ENCODE measurements at regions not wholly inside any gene's neighbourhood (a gene's known extent, or its start where the extent isn't known, plus 50 kb on each side); places are given as distances from the start of the nearest gene placed in this dataset.

DNA sequence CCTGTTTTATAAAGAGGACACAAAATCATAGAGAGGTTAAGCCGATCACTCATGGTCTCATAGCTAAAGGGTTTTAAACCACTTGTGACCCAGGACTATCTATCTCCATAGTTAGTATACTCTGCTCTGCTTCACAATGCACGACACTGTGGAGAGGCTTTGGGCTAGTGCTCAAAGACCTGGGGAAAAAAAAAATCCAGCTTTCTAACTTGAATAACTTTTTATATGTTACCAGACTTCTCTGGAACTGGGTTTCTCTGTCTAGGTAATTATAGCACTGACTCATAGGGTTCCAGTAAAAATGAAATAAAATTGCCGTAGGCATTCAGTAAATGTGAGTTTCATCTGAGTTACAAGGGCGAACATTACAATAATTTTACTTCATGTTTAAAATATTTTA, 273.7 kb upstream of the TECRL start:
- TF ChIP-seq, protein P1, sequence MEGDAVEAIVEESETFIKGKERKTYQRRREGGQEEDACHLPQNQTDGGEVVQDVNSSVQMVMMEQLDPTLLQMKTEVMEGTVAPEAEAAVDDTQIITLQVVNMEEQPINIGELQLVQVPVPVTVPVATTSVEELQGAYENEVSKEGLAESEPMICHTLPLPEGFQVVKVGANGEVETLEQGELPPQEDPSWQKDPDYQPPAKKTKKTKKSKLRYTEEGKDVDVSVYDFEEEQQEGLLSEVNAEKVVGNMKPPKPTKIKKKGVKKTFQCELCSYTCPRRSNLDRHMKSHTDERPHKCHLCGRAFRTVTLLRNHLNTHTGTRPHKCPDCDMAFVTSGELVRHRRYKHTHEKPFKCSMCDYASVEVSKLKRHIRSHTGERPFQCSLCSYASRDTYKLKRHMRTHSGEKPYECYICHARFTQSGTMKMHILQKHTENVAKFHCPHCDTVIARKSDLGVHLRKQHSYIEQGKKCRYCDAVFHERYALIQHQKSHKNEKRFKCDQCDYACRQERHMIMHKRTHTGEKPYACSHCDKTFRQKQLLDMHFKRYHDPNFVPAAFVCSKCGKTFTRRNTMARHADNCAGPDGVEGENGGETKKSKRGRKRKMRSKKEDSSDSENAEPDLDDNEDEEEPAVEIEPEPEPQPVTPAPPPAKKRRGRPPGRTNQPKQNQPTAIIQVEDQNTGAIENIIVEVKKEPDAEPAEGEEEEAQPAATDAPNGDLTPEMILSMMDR (IDR thresholded peaks at IDR 0.05; ENCODE audit: control extremely low read depth in 1 of 3, insufficient read depth in 1 of 3, low read depth in 1 of 3, low read length in 3 of 3) = no peak
- no peak for TF ChIP-seq YY1 (IDR thresholded peaks at IDR 0.05; ENCODE audit: low read depth, low read length)
- TF ChIP-seq, protein P2, sequence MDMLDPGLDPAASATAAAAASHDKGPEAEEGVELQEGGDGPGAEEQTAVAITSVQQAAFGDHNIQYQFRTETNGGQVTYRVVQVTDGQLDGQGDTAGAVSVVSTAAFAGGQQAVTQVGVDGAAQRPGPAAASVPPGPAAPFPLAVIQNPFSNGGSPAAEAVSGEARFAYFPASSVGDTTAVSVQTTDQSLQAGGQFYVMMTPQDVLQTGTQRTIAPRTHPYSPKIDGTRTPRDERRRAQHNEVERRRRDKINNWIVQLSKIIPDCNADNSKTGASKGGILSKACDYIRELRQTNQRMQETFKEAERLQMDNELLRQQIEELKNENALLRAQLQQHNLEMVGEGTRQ (IDR thresholded peaks at IDR 0.05; ENCODE audit: low read length) = no peak
- no peak for TF ChIP-seq KDM4A (IDR thresholded peaks at IDR 0.05; ENCODE audit: low read depth, low read length, severe bottlenecking)
- no peak for TF ChIP-seq BRCA1 (IDR thresholded peaks at IDR 0.05; ENCODE audit: low read depth, low read length)
- TF ChIP-seq ZNF274 (IDR thresholded peaks at IDR 0.05; ENCODE audit: borderline replicate concordance, extremely low read depth, low read length) = no peak
- no peak for TF ChIP-seq POLR2A (IDR thresholded peaks at IDR 0.05; ENCODE audit: control extremely low read depth in 1 of 2, low read depth in 2 of 2, low read length in 2 of 2)
- TF ChIP-seq PHF8 (conservative IDR thresholded peaks at IDR 0.05; ENCODE audit: low read depth, low read length) = no peak
- no peak for TF ChIP-seq JUN (IDR thresholded peaks at IDR 0.05; ENCODE audit: low read depth, low read length)
- TF ChIP-seq, protein P3, sequence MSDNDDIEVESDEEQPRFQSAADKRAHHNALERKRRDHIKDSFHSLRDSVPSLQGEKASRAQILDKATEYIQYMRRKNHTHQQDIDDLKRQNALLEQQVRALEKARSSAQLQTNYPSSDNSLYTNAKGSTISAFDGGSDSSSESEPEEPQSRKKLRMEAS (IDR thresholded peaks at IDR 0.05) = no peak
- TF ChIP-seq RNF2 (IDR thresholded peaks at IDR 0.05; ENCODE audit: borderline replicate concordance, low read depth, low read length, missing control alignments, poor library complexity, severe bottlenecking) = no peak
- TF ChIP-seq POLR2AphosphoS5 (IDR thresholded peaks at IDR 0.05; ENCODE audit: low read depth, low read length) = no peak
- TF ChIP-seq CHD2 (IDR thresholded peaks at IDR 0.05; ENCODE audit: low read length) = no peak
- no peak for TF ChIP-seq CEBPB (IDR thresholded peaks at IDR 0.05; ENCODE audit: low read depth, low read length)
